HCT116 (cell line): ENCODE measurements at regions not wholly inside any gene's neighbourhood (a gene's known extent, or its start where the extent isn't known, plus 50 kb on each side); places are given as distances from the start of the nearest gene placed in this dataset.

Experiments used
- ATF3 ChIP-seq: IDR thresholded peaks from 2 replicates; pipeline ENCODE4 v1.6.1; 2012
- CEBPB ChIP-seq: IDR thresholded peaks from 2 replicates; pipeline ENCODE4 v1.6.1; 2012; ENCODE audit warnings: low read depth
- EGR1 ChIP-seq: IDR thresholded peaks from 2 replicates; pipeline ENCODE4 v1.6.1; 2012; ENCODE audit warnings: low read depth
- EZH2 ChIP-seq: fragments of 200-600 bp; sonication (generic); IDR thresholded peaks from 2 replicates; pipeline ENCODE4 v1.6.1; 2017; ENCODE audit warnings: antibody characterized with exemption, mixed run types
- EZH2phosphoT487 ChIP-seq: fragments of 200-600 bp; IDR thresholded peaks from 2 replicates; pipeline ENCODE4 v1.6.1; 2018; ENCODE audit warnings: antibody characterized with exemption, borderline replicate concordance
- JUND ChIP-seq: IDR thresholded peaks from 2 replicates; pipeline ENCODE4 v1.6.1; 2012
- POLR2A ChIP-seq: IDR thresholded peaks from 2 replicates; pipeline ENCODE4 v1.7.0; 2011; ENCODE audit warnings: borderline replicate concordance; ENCODE audit not compliant: insufficient read depth, insufficient read length; ENCODE audit errors: extremely low read depth
- POLR2AphosphoS5 ChIP-seq: IDR thresholded peaks from 2 replicates; pipeline ENCODE4 v1.6.1; 2011; ENCODE audit warnings: mild to moderate bottlenecking, low read depth, low read length, moderate library complexity
- SIN3A ChIP-seq: IDR thresholded peaks from 2 replicates; pipeline ENCODE4 v1.6.1; 2012; ENCODE audit warnings: low read depth
- ZNF274 ChIP-seq: fragments of 200-500 bp; sonication (Bioruptor generic); IDR thresholded peaks from 2 replicates; pipeline ENCODE4 v1.6.1; 2014; ENCODE audit warnings: mild to moderate bottlenecking, low read depth, low read length, inconsistent platforms
- TF ChIP-seq, protein P1 (sequence below), 3 experiments: fragments of 200-600 bp in 1 of 3; sonication (generic) in 1 of 3; IDR thresholded peaks in 2 of 3; conservative IDR thresholded peaks in 1 of 3; 2 replicates each; pipeline ENCODE4 v1.5.1; 2012 to 2017; ENCODE audit warnings: low read depth in 2 of 3, low read length in 2 of 3, antibody characterized with exemption in 1 of 3, borderline replicate concordance in 1 of 3, control low read depth in 1 of 3, mild to moderate bottlenecking in 1 of 3, mixed read lengths in 1 of 3, mixed run types in 1 of 3, moderate library complexity in 1 of 3; ENCODE audit not compliant: insufficient read depth in 1 of 3

DNA sequence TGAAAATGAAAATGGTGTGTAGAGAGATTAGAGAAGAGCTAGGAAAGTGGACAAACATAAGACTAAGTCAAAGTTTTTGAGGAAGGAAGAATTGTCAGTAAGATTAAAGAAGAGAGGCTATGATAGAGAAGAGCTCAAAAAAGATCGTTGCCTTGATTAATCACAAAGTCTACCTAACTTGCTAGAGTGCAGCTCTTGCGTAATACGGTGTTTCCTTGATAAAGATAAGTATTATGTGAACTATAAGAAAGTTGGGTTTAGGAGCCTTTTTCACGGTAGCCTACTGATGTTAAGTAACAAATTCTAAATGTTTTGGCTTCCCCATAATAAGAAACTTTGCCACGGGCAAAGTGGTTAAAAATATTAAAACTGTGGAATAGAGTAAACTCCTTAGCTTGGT is 226.4 kb upstream of the NRXN1 start:
- TF ChIP-seq, protein P1, sequence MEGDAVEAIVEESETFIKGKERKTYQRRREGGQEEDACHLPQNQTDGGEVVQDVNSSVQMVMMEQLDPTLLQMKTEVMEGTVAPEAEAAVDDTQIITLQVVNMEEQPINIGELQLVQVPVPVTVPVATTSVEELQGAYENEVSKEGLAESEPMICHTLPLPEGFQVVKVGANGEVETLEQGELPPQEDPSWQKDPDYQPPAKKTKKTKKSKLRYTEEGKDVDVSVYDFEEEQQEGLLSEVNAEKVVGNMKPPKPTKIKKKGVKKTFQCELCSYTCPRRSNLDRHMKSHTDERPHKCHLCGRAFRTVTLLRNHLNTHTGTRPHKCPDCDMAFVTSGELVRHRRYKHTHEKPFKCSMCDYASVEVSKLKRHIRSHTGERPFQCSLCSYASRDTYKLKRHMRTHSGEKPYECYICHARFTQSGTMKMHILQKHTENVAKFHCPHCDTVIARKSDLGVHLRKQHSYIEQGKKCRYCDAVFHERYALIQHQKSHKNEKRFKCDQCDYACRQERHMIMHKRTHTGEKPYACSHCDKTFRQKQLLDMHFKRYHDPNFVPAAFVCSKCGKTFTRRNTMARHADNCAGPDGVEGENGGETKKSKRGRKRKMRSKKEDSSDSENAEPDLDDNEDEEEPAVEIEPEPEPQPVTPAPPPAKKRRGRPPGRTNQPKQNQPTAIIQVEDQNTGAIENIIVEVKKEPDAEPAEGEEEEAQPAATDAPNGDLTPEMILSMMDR (IDR thresholded peaks at IDR 0.05 in 2 of 3, conservative IDR thresholded peaks at IDR 0.05 in 1 of 3; ENCODE audit: borderline replicate concordance in 1 of 3, insufficient read depth in 1 of 3, low read depth in 2 of 3, low read length in 2 of 3), result no peak
- TF ChIP-seq ATF3 (no peak), POLR2AphosphoS5 (no peak), EZH2phosphoT487 (no peak), SIN3A (no peak), POLR2A (no peak), CEBPB (no peak), ZNF274 (no peak), EZH2 (no peak), JUND (no peak), EGR1 (no peak)
